A673 (cell line): ENCODE measurements at regions not wholly inside any gene's neighbourhood (a gene's known extent, or its start where the extent isn't known, plus 50 kb on each side); places are given as distances from the start of the nearest gene placed in this dataset.

Source experiments
- BruUV-seq: library from RNA; stranded (reverse); fragments of 400-500 nt; replicated peaks from 2 replicates; lab custom pipeline; 2021; lab: Mats Ljungman, UMichigan
- CTCF ChIA-PET: fragments of 300-600 bp; sonication (Branson Sonifier 250); formaldehyde crosslinking; loops from one replicate; lab custom pipeline; 2022; ENCODE audit warnings: antibody characterized with exemption; lab: Charles Lee
- POLR2A ChIA-PET: fragments of 300-600 bp; sonication (Branson Sonifier 250); formaldehyde crosslinking; loops from one replicate; lab custom pipeline; 2022; ENCODE audit warnings: antibody characterized with exemption; ENCODE audit not compliant: low non-redundant PET; lab: Charles Lee
- DNase-seq: peaks from one replicate; pipeline ENCODE4 v3.0.0-alpha.2; 2015; ENCODE audit warnings: low spot score
- H3K27ac ChIP-seq: fragments of 200-600 bp; sonication (generic); 2 replicates; pipeline ENCODE4 v1.5.1; 2016; ENCODE audit warnings: mixed run types, low read depth, mild to moderate bottlenecking, mixed read lengths, antibody characterized with exemption, low read length; ENCODE audit not compliant: poor library complexity, severe bottlenecking
- H3K27me3 ChIP-seq: fragments of 200-600 bp; sonication (generic); replicated peaks from 2 replicates; pipeline ENCODE4 v1.6.1; 2017; ENCODE audit warnings: mixed run types, low read depth, mild to moderate bottlenecking, mixed read lengths, antibody characterized with exemption, low read length; ENCODE audit not compliant: insufficient read depth, poor library complexity
- H3K36me3 ChIP-seq: fragments of 200-600 bp; sonication (generic); 2 replicates; pipeline ENCODE4 v1.6.1; 2016; ENCODE audit warnings: mixed run types, mild to moderate bottlenecking, mixed read lengths, antibody characterized with exemption, low read length; ENCODE audit not compliant: insufficient read depth, poor library complexity, severe bottlenecking
- H3K4me1 ChIP-seq: fragments of 200-600 bp; sonication (generic); 2 replicates; pipeline ENCODE4 v1.6.1; 2017; ENCODE audit warnings: mixed run types, mild to moderate bottlenecking, mixed read lengths, antibody characterized with exemption, low read length; ENCODE audit not compliant: insufficient read depth, poor library complexity, severe bottlenecking
- H3K4me3 ChIP-seq: fragments of 200-600 bp; sonication (generic); 2 replicates; pipeline ENCODE4 v1.5.1; 2016; ENCODE audit warnings: low read depth, mixed run types, mild to moderate bottlenecking, mixed read lengths, low read length; ENCODE audit not compliant: poor library complexity, severe bottlenecking
- H3K9me3 ChIP-seq: fragments of 200-600 bp; sonication (generic); 2 replicates; pipeline ENCODE4 v1.6.1; 2016; ENCODE audit warnings: mixed run types, low read depth, mild to moderate bottlenecking, mixed read lengths, antibody characterized with exemption, low read length; ENCODE audit not compliant: poor library complexity, severe bottlenecking
- EZH2 ChIP-seq: fragments of 200-600 bp; sonication (generic); IDR thresholded peaks from 2 replicates; pipeline ENCODE4 v1.6.1; 2017; ENCODE audit warnings: borderline replicate concordance, low read depth, mild to moderate bottlenecking, mixed read lengths, antibody characterized with exemption, low read length; ENCODE audit not compliant: poor library complexity, severe bottlenecking
- intact Hi-C: fragments of 100-400 bp; cut with micrococcal nuclease; formaldehyde crosslinking; loops from one replicate; pipeline ENCODE4 v1.10.0; 2022; ENCODE audit not compliant: unreplicated experiment
- TF ChIP-seq, protein P1 (sequence below): fragments of 300-800, 200-600 bp; sonication (generic); conservative IDR thresholded peaks from 2 replicates; pipeline ENCODE4 v1.5.1; 2017; ENCODE audit warnings: low read depth, mild to moderate bottlenecking, antibody characterized with exemption, low read length, moderate library complexity, mixed read lengths

DNA sequence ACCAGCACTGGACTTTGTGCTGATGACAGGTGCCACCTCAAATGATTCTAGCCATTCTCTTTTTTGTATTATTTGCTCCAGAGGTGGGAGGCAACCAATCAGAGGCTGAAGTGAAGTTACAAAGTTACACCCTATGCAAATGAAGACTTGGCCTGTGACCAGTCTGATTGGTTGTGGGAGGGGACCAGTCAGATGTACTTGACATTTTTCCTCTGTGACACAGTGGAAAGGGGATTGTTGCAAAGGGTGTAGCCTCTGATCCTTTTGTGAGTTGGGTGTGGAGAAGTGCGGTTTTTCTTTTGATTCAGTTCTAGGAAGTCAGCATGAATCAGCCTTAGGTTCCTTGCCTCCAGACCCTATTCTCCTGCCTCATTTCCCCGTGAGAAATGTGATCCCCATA is 244.0 kb downstream of the ARL6IP6 start:
- ChIA-PET CTCF (no interaction called here), POLR2A (no interaction called here)
- Histone ChIP-seq H3K9me3 (no peaks in the 10 kb centered on the region), H3K27me3 (no peaks in the 10 kb centered on the region), H3K4me1 (no peaks in the 10 kb centered on the region), H3K36me3 (no peaks in the 10 kb centered on the region), H3K27ac (no peak overlapping the region), H3K4me3 (no peak overlapping the region)
- TF ChIP-seq, protein P1, sequence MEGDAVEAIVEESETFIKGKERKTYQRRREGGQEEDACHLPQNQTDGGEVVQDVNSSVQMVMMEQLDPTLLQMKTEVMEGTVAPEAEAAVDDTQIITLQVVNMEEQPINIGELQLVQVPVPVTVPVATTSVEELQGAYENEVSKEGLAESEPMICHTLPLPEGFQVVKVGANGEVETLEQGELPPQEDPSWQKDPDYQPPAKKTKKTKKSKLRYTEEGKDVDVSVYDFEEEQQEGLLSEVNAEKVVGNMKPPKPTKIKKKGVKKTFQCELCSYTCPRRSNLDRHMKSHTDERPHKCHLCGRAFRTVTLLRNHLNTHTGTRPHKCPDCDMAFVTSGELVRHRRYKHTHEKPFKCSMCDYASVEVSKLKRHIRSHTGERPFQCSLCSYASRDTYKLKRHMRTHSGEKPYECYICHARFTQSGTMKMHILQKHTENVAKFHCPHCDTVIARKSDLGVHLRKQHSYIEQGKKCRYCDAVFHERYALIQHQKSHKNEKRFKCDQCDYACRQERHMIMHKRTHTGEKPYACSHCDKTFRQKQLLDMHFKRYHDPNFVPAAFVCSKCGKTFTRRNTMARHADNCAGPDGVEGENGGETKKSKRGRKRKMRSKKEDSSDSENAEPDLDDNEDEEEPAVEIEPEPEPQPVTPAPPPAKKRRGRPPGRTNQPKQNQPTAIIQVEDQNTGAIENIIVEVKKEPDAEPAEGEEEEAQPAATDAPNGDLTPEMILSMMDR, result no peak
- TF ChIP-seq EZH2, result no peak
- DNase-seq, result no peak
- intact Hi-C loops, result no loop called here
- BruUV-seq, result no TSS peak

DNA sequence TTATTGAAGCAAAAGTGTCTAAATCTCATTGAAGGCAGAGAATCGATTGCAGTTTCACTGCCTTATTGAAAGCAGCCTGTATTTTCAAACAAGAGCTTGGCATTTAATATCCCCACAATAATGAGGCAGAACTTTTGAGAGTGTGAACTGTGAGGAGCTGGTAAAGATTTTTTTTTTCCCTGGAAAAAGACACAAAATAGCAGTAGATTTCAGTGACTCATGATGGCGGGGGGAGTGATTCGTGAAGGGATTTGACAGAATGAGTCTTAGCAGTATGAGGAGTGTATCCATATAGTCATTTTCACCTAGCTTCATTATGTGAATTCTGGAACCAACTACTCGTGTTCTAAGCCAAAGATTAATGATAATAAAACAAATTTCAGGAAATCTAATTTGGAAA is 242.9 kb downstream of the ARL6IP6 start:
- Histone ChIP-seq H3K4me1 (no peaks in the 10 kb centered on the region), H3K27ac (no peak overlapping the region), H3K27me3 (no peaks in the 10 kb centered on the region), H3K9me3 (no peaks in the 10 kb centered on the region), H3K36me3 (no peaks in the 10 kb centered on the region), H3K4me3 (no peak overlapping the region)
- TF ChIP-seq, protein P1, result no peak
- TF ChIP-seq EZH2, result no peak
- DNase-seq, result no peak
- intact Hi-C loops, result no loop called here
- ChIA-PET POLR2A (no interaction called here), CTCF (no interaction called here)
- no TSS peak for BruUV-seq

DNA sequence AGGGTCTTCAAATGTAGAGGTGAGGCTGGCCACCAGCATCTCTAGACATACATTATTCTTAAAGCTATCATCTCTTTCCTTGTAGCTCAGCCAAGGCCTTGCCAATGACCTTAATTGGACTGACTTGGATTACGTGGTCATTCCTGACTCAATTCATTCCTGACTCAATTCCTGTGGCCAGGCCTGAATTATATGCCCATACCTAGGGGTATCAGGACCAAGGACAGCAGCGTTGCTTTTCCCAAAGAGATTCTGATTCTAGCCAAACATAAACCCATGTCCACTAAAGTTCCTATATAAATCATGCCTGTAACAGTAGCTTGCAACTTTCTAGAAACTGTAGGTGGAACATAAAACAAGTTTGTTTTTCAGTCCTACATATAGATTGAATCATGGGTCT is 231.7 kb downstream of the ARL6IP6 start:
- no peak overlapping the region for H3K27ac ChIP-seq
- no peaks in the 10 kb centered on the region for H3K9me3 ChIP-seq
- intact Hi-C loops, result no loop called here
- no peaks in the 10 kb centered on the region for H3K4me1 ChIP-seq
- ChIA-PET CTCF (no interaction called here), POLR2A (no interaction called here)
- no TSS peak for BruUV-seq
- H3K4me3 ChIP-seq, result no peak overlapping the region
- H3K27me3 ChIP-seq, result no peaks in the 10 kb centered on the region
- no peak for TF ChIP-seq EZH2
- TF ChIP-seq, protein P1, result no peak
- H3K36me3 ChIP-seq, result no peaks in the 10 kb centered on the region
- DNase-seq, result peak; percentile 16
